ENCODE measurements at regions not wholly inside any gene's neighbourhood (a gene's known extent, or its start where the extent isn't known, plus 50 kb on each side); places are given as distances from the start of the nearest gene placed in this dataset.

- H3K36me3 ChIP-seq (ENCODE audit: insufficient read depth, low read length) = no peaks in the 10 kb centered on the region
- H3K4me2 ChIP-seq (ENCODE audit: low read depth, low read length, poor library complexity, severe bottlenecking) = no peak overlapping the region
- no peaks in the 10 kb centered on the region for H3K9me2 ChIP-seq (replicated peaks; ENCODE audit: low read depth, low read length)
- no peaks in the 10 kb centered on the region for H3K27me3 ChIP-seq (ENCODE audit: insufficient read depth, low read length, poor library complexity, severe bottlenecking)
- no peak overlapping the region for H3K4me3 ChIP-seq (ENCODE audit: low read length, poor library complexity, severe bottlenecking)
- no peaks in the 10 kb centered on the region for H3F3A ChIP-seq (ENCODE audit: low read depth)
- H4K20me1 ChIP-seq (ENCODE audit: insufficient read depth, low read length, poor library complexity, severe bottlenecking) = no peaks in the 10 kb centered on the region
- no peak overlapping the region for H3K9ac ChIP-seq (ENCODE audit: low read depth, low read length, poor library complexity, severe bottlenecking)
- no peak overlapping the region for H2AFZ ChIP-seq (ENCODE audit: low read length)
- no peaks in the 10 kb centered on the region for H3K9me3 ChIP-seq (ENCODE audit: insufficient read depth, low read depth, low read length)
- no peaks in the 10 kb centered on the region for H3K4me1 ChIP-seq (ENCODE audit: insufficient read depth, low read length, poor library complexity, severe bottlenecking)
- TF ChIP-seq CTCF (conservative IDR thresholded peaks at IDR 0.05; ENCODE audit: low read length) (no peak), EZH2phosphoT487 (IDR thresholded peaks at IDR 0.05; ENCODE audit: borderline replicate concordance) (no peak)
- no peaks in the 10 kb centered on the region for H3K79me2 ChIP-seq (ENCODE audit: insufficient read depth, low read length)
Measured at GRCh38 chr18:21928925-21929324, 188.3 kb downstream of the MIB1 start.

GRCh38 chr18:21930177-21930576 lies 189.6 kb downstream of the MIB1 start:
- H3K4me3 ChIP-seq (ENCODE audit: low read length, poor library complexity, severe bottlenecking) = no peak overlapping the region
- no peaks in the 10 kb centered on the region for H4K20me1 ChIP-seq (ENCODE audit: insufficient read depth, low read length, poor library complexity, severe bottlenecking)
- TF ChIP-seq EZH2phosphoT487 (IDR thresholded peaks at IDR 0.05; ENCODE audit: borderline replicate concordance) (no peak), CTCF (conservative IDR thresholded peaks at IDR 0.05; ENCODE audit: low read length) (no peak)
- H3K4me2 ChIP-seq (ENCODE audit: low read depth, low read length, poor library complexity, severe bottlenecking) = no peak overlapping the region
- no peaks in the 10 kb centered on the region for H3K4me1 ChIP-seq (ENCODE audit: insufficient read depth, low read length, poor library complexity, severe bottlenecking)
- no peak overlapping the region for H2AFZ ChIP-seq (ENCODE audit: low read length)
- H3K36me3 ChIP-seq (ENCODE audit: insufficient read depth, low read length) = no peaks in the 10 kb centered on the region
- no peaks in the 10 kb centered on the region for H3K79me2 ChIP-seq (ENCODE audit: insufficient read depth, low read length)
- H3K9me3 ChIP-seq (ENCODE audit: insufficient read depth, low read depth, low read length) = no peaks in the 10 kb centered on the region
- H3K27me3 ChIP-seq (ENCODE audit: insufficient read depth, low read length, poor library complexity, severe bottlenecking) = no peaks in the 10 kb centered on the region
- no peaks in the 10 kb centered on the region for H3K9me2 ChIP-seq (replicated peaks; ENCODE audit: low read depth, low read length)
- H3F3A ChIP-seq (ENCODE audit: low read depth) = no peaks in the 10 kb centered on the region
- H3K9ac ChIP-seq (ENCODE audit: low read depth, low read length, poor library complexity, severe bottlenecking) = no peak overlapping the region

- Histone ChIP-seq H3K9me3 (ENCODE audit: insufficient read depth, low read depth, low read length) (no peaks in the 10 kb centered on the region), H3K9ac (ENCODE audit: low read depth, low read length, poor library complexity, severe bottlenecking) (no peak overlapping the region), H3K36me3 (ENCODE audit: insufficient read depth, low read length) (no peaks in the 10 kb centered on the region), H3K27me3 (ENCODE audit: insufficient read depth, low read length, poor library complexity, severe bottlenecking) (no peaks in the 10 kb centered on the region), H3K4me3 (ENCODE audit: low read length, poor library complexity, severe bottlenecking) (no peak overlapping the region), H3F3A (ENCODE audit: low read depth) (no peaks in the 10 kb centered on the region), H4K20me1 (ENCODE audit: insufficient read depth, low read length, poor library complexity, severe bottlenecking) (no peaks in the 10 kb centered on the region), H3K79me2 (ENCODE audit: insufficient read depth, low read length) (no peaks in the 10 kb centered on the region), H3K4me1 (ENCODE audit: insufficient read depth, low read length, poor library complexity, severe bottlenecking) (no peaks in the 10 kb centered on the region), H2AFZ (ENCODE audit: low read length) (no peak overlapping the region), H3K9me2 (replicated peaks; ENCODE audit: low read depth, low read length) (no peaks in the 10 kb centered on the region), H3K4me2 (ENCODE audit: low read depth, low read length, poor library complexity, severe bottlenecking) (no peak overlapping the region)
- TF ChIP-seq EZH2phosphoT487 (IDR thresholded peaks at IDR 0.05; ENCODE audit: borderline replicate concordance) (no peak), CTCF (conservative IDR thresholded peaks at IDR 0.05; ENCODE audit: low read length) (no peak)
Measured at GRCh38 chr18:21933931-21934765, 193.6 kb downstream of the MIB1 start.
